ENCODE measurements at regions not wholly inside any gene's neighbourhood (a gene's known extent, or its start where the extent isn't known, plus 50 kb on each side); places are given as distances from the start of the nearest gene placed in this dataset.

GRCh38 chr9:80097476-80097875 lies 525.7 kb downstream of the TLE4 start:
- no peak for DNase-seq
- Histone ChIP-seq H3K36me3 (ENCODE audit: insufficient read depth in 1 of 2, low read depth in 1 of 2) (no peaks in the 10 kb centered on the region), H3K4me3 (no peak overlapping the region), H3K27me3 (ENCODE audit: insufficient read depth in 3 of 3, low read length in 2 of 3) (no peaks in the 10 kb centered on the region), H3K27ac (no peak overlapping the region), H3K9me3 (no peaks in the 10 kb centered on the region), H3K4me1 (no peaks in the 10 kb centered on the region)
- no peak for TF ChIP-seq CTCF (IDR thresholded peaks at IDR 0.05)
- no peak for ATAC-seq
- intact Hi-C loops (cut with DNase I): no loop called here
- WGBS, 3 donors: 93 to 96% (median 95%) methylated on average over 4 of the region's 4 CpGs

- Histone ChIP-seq H3K4me3 (no peak overlapping the region), H3K9me3 (no peaks in the 10 kb centered on the region), H3K27me3 (ENCODE audit: insufficient read depth in 3 of 3, low read length in 2 of 3) (no peaks in the 10 kb centered on the region), H3K4me1 (no peaks in the 10 kb centered on the region), H3K27ac (no peak overlapping the region), H3K36me3 (ENCODE audit: insufficient read depth in 1 of 2, low read depth in 1 of 2) (no peaks in the 10 kb centered on the region)
- no peak for DNase-seq
- no peak for ATAC-seq
- WGBS, 3 donors: 94 to 96% (median 95%) methylated on average over 1 of the region's 1 CpG
- intact Hi-C loops (cut with DNase I): no loop called here
- no peak for TF ChIP-seq CTCF (IDR thresholded peaks at IDR 0.05)
Measured at GRCh38 chr9:80094176-80094771, 522.5 kb downstream of the TLE4 start.

DNA sequence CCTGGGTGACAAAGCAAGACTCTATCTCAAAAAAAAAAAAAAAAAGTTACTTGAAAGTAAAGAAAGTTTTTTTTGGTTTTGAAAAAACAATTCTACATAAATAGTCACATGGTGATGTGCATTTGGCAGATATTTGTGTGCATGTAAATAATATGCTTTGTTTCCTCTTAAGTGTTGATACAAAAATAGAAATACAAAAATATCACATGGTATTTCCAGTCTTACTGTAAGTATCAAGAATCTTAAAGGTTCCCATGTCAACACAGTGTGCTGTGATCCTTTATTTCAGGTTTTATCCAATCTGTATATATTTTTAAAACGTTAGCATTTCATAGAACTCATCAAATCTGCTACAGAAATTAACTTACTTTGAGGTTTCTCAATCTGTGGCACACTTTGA lies 521.9 kb downstream of the TLE4 start:
- no peak for TF ChIP-seq CTCF (IDR thresholded peaks at IDR 0.05)
- Histone ChIP-seq H3K27ac (no peak overlapping the region), H3K4me3 (no peak overlapping the region), H3K27me3 (ENCODE audit: insufficient read depth in 3 of 3, low read length in 2 of 3) (no peaks in the 10 kb centered on the region), H3K9me3 (no peaks in the 10 kb centered on the region), H3K4me1 (no peaks in the 10 kb centered on the region), H3K36me3 (ENCODE audit: insufficient read depth in 1 of 2, low read depth in 1 of 2) (no peaks in the 10 kb centered on the region)
- ATAC-seq (no peak), DNase-seq (no peak)
- 48 to 62% (median 52%) methylated on average over 1 of the region's 1 CpG for WGBS, 3 donors
- intact Hi-C loops (cut with DNase I): no loop called here

- WGBS, 3 donors: 72 to 81% (median 72%) methylated on average over 4 of the region's 4 CpGs
- Histone ChIP-seq H3K27ac (no peak overlapping the region), H3K4me1 (no peaks in the 10 kb centered on the region), H3K27me3 (ENCODE audit: insufficient read depth in 3 of 3, low read length in 2 of 3) (no peaks in the 10 kb centered on the region), H3K36me3 (ENCODE audit: insufficient read depth in 1 of 2, low read depth in 1 of 2) (no peaks in the 10 kb centered on the region), H3K4me3 (no peak overlapping the region), H3K9me3 (no peaks in the 10 kb centered on the region)
- ATAC-seq (no peak), DNase-seq (no peak)
- no peak for TF ChIP-seq CTCF (IDR thresholded peaks at IDR 0.05)
- intact Hi-C loops (cut with DNase I): no loop called here
Measured at GRCh38 chr9:80091526-80091925, 519.8 kb downstream of the TLE4 start.

GRCh38 chr9:80090317-80090716 lies 518.6 kb downstream of the TLE4 start:
- intact Hi-C loops (cut with DNase I): no loop called here
- DNase-seq (no peak), ATAC-seq (no peak)
- Histone ChIP-seq H3K4me1 (no peaks in the 10 kb centered on the region), H3K27me3 (ENCODE audit: insufficient read depth in 3 of 3, low read length in 2 of 3) (no peaks in the 10 kb centered on the region), H3K4me3 (no peak overlapping the region), H3K27ac (no peak overlapping the region), H3K36me3 (ENCODE audit: insufficient read depth in 1 of 2, low read depth in 1 of 2) (no peaks in the 10 kb centered on the region), H3K9me3 (no peaks in the 10 kb centered on the region)
- TF ChIP-seq CTCF (IDR thresholded peaks at IDR 0.05): no peak
- 83 to 84% (median 84%) methylated on average over 8 of the region's 8 CpGs for WGBS, 3 donors
